Myocyte (in vitro differentiated cells): ENCODE measurements at regions not wholly inside any gene's neighbourhood (a gene's known extent, or its start where the extent isn't known, plus 50 kb on each side); places are given as distances from the start of the nearest gene placed in this dataset.

Source experiments
- DNase-seq: peaks from one replicate; pipeline ENCODE4 v3.0.0-alpha.2; 2012; ENCODE audit warnings: low read depth

- no peak for DNase-seq
Measured at GRCh38 chr18:77505499-77505898, 255.9 kb downstream of the GALR1 start.

DNA sequence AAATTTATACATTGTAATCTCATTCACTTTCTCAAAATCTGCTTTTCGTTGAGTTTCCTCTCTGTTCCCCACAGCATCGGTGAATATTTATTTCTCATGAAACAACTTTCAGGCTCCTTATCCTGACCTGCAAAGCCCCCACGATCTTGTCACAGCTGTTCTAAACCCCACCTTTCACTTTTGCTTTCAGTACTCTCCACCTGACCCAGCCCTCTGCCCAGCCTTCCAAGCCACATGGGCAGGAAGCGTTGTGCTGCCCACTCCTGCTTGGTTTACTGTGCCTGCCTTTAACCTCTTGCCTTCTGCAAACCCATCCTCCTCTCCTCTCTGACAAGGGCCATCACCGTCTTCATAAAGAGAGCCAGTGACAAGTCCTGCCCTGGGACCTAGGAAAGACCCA, 262.5 kb downstream of the GALR1 start:
- DNase-seq, result no peak

DNA sequence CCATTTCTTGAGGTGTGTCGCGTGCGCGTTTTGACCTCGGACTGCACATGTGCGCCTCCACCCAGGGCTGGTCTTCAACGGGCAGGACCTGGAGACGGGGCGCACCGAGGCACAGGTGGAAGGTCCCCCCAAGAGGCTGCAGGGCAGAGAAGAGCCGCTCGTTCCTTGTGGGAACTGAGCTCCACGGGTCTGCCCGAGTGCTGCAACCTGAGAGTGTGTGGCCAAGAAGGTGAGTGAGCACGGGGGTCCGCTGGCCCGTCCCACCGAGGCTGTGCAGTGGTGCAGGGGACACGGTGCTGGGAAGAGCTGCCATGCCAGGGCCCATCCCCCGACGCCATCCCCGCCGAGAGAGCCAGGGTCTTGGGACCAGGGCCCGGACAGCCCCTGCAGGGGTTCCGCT, 268.3 kb downstream of the GALR1 start:
- no peak for DNase-seq

- DNase-seq, result no peak
Measured at GRCh38 chr18:77520767-77521166, 271.1 kb downstream of the GALR1 start.

DNA sequence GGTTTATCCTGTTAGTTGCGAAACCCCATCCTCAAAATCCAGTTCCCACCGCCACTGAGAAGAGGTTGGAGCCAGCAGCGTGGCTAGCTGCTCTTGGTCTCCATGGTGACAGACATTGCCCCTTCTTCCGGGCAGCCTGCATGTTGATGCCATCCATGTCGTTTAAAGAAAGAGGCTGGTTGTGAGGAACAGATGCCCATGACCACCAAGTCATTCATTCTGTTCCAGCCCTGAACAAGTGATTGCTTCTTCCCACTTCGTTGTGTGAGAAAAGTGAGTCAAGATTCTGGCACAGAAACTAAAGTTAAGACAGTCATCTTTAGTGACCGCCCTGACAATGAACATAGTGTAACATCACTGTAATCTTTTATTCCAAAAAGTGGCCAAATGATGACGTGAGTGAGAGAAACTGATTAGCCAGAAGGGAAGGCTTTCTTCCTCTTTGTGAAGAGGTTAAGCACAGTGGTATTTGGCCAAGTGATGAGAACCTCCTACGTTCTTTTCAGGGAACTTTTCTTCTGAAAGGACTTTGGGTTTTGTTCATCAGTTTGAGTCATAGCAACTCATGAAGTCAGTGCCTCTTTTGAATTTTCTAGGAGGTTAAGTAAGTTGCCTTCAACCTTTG, 272.5 kb downstream of the GALR1 start:
- DNase-seq, result no peak

DNA sequence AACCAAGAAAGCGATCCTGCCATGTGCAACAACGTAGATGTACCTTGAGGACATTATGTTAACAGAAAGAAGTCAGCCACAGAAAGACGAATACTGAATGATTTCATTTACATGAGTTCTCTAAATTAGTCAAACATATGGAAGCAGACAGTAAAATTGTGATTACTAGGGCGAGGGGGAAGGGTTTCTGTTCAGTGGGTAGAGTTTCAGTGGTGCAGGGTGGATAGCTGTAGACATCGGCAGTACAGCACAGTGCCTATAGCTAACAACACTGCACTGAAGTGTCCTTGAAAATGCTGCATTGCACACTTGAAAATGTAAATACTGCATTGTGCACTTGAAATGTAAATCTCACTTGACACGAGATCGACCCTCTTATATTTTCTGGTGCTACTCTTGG, 275.3 kb downstream of the GALR1 start:
- no peak for DNase-seq

DNA sequence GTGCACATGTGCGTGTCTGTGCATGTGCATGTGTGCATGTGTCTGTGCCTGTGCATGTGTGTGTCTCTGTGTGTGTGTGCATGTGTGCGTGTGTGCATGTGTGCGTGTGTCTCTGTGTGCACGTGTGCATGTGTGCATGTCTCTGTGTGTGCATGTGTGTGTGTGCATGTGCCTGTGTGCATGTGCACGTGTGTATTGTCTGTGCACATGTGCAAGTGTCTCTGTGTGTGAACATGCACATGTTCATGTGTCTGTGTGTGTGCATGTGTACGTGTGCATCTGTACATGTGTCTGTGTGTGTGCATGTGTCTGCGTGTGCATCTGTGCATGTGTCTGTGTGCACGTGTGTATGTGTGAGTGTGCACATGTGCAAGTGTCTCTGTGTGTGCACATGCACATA, 277.3 kb downstream of the GALR1 start:
- no peak for DNase-seq

DNA sequence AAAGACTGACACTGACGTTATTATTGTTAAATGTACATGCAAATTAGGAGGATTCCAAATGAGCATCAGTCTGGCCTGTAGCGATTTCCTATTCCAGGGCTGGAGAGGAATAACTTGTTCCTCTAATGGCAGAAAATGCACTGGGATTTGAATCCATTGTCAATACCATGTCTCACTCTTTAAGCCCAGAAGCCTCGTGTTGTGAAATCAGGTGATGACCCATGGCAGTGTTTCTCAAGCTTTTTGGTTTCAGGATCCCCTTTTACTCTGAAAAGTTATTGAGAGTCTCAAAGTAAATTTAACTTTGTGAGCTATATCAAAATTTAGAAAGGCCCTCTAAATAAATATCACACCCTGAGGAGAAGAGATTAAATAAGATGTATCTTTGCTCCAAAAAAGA, 279.2 kb downstream of the GALR1 start:
- DNase-seq, result no peak

DNA sequence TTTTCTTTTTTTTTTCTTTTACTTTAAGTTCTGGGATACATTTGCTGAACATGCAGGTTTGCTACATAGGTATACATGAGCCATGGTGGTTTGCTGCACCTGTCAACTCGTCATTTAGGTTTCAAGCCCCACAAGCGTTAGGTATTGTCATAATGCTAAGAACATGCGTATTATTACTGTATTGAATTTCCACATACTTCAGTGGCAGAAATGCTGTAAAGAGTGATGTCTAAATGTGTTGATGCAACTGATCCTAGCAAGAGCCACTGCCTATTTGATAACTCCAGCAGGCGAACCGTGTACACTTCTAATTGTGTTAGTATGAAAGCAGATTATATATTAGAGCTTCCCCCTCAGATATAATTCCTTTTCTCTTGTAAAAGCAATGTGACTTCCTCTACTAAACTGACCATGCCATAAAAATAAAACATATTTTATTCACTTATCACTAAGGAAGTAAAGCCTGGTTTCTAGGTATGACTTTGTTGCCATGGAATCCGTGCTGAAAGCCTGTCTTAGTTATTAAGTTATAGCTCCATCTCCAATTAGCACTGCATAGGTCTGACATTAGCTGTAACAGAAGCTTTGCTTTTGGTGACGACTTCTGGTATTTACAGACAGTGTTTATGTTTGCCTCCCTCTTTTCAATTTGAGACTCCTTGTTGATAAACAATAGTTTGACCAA, 280.0 kb downstream of the GALR1 start:
- DNase-seq, result no peak

GRCh38 chr18:77530732-77531131, 281.1 kb downstream of the GALR1 start:
- no peak for DNase-seq

GRCh38 chr18:77539860-77540259, 290.2 kb downstream of the GALR1 start:
- no peak for DNase-seq

DNA sequence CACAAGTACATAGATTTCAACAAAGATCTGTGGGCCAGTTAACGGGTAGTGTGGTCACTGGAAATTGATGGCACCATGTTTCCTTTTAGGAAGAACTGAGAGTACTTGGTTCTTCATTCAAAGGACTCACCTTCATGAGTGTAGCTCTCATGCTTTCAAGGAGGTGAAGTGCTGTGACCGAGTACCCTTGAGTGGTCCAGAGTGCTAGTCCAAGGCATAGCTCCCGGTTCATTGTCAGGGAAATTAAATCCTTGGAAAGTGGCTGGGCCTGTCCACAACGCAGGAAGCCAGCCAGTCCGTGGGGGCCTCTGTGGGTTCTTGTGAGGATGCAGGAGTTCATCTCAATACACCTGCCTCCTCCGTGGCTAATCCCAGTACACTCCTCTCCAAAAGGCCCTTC, 295.1 kb downstream of the GALR1 start:
- DNase-seq, result no peak

- DNase-seq, result no peak
Measured at GRCh38 chr18:77547757-77548156, 298.1 kb downstream of the GALR1 start.

DNA sequence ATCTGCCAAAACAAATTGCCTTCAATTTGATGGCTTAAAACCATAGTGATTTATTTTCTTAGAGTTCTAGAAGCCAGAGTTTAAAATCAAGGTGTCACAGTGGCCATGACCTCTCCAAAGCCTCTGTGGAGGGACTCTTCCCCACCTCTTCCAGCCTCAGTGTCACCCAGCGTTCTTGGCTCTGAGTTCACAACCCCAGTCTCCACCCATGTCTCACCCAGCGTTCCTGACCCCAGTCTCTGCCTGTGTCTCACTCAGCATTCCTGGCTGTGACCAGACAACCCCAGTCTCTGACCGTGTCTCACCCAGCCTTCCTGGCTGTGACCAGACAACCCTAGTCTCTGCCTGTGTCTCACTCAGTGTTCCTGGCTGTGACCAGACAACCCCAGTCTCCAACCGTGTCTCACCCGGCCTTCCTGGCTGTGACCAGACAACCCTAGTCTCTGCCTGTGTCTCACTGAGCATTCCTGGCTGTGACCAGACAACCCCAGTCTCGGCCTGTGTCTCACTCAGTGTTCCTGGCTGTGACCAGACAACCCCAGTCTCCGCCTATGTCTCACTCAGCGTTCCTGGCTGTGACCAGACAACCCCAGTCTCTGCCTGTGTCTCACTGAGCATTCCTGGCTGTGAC, 299.3 kb downstream of the GALR1 start:
- DNase-seq, result no peak

DNA sequence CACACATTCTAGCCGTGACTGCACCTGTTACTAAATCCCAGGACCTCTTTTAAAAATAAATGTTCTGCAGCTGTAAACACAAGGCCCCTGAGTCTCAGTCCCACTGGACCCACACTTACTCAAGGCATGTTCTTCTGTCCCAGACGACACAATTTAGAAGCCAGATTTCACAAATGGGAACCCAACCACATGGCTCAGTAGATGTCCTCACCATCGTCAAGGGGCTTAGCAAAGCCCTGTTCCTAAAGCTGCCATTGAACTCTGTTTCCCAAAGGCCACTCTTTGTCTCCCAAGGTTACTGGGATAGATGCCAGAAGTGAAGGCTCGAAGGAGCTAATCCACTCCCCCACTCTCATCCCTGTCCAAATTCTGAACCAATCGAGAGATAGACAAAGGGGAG, 301.0 kb downstream of the GALR1 start:
- no peak for DNase-seq

DNA sequence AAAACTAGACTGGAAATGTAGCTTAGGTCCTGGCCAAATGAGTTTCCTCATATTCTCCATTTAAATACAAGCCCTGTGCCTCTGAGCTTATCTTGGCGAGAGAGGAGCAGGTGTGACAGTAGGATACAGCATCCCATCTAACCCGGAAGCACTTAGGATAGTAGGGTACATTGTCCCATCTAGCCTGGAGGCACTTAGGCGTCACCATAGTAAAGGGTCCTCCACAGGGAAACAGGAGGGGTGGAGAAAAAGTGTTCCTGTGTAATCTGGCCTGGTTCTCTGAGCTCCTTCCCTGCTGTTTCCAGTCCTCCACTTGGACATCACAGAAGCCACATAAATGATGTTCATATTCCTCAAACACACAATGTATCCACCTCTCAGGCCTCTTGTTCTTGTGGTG, 301.4 kb downstream of the GALR1 start:
- no peak for DNase-seq

DNA sequence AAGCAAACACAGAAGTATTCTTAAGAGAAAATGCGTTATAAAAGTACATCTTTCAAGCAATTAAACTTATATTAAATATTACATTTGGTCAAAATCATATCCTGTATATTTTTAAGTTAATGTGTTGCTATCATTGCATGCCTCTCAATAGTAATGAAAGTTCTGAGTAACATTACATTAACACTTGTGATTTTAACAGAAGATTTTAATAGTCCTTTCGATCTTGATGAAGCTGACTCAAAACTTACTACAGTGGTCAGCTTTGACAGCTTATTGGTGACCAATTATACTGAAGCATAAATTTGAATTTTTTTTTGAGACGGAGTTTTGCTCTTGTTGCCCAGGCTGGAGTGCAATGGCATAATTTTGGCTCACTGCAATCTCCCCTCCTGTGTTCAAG, 303.3 kb downstream of the GALR1 start:
- no peak for DNase-seq

DNA sequence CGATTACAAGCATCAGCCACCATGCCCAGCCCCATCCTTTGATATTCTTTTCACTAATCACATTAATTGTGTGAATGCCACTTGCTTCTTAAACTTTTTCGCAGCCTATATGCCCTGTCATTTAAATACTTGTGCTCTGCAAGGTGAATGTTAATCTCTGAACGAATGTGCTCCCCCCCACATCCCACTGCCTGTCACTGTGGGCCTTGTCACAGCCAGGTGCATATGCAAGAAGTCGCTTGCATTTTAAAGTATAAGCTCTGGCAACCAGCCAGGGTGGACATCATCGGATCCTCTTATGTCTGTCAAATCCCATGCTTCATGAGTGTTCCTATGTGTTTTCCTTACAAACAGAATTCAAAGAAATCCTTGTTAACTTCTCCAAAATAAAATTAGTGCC, 304.4 kb downstream of the GALR1 start:
- no peak for DNase-seq

DNA sequence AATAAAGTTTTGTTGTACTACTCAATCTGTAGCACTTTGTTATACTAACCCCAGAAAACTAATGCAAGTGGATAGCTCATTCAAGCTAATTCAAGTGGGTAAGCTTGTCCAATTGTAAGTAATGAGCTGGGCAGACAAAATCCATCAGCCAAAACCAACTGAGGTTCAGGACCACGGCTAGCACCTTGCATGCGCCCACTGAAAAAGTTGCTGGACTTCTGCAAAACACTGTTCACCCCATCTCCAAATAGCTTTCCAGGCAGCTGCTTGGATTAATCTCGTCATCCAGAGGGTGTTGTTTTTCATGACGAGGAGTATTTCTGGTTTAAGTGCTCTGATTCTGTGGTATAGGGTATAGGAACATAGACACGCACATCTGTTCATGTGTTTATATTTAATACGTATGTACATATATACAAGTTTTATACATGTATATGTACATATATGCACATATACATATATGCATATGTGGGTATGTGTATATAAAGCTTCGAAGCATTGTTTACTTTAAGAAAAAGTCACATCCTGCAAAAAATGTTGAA, 307.5 kb downstream of the GALR1 start:
- no peak for DNase-seq

GRCh38 chr18:77559274-77559910, 309.7 kb downstream of the GALR1 start:
- no peak for DNase-seq

DNA sequence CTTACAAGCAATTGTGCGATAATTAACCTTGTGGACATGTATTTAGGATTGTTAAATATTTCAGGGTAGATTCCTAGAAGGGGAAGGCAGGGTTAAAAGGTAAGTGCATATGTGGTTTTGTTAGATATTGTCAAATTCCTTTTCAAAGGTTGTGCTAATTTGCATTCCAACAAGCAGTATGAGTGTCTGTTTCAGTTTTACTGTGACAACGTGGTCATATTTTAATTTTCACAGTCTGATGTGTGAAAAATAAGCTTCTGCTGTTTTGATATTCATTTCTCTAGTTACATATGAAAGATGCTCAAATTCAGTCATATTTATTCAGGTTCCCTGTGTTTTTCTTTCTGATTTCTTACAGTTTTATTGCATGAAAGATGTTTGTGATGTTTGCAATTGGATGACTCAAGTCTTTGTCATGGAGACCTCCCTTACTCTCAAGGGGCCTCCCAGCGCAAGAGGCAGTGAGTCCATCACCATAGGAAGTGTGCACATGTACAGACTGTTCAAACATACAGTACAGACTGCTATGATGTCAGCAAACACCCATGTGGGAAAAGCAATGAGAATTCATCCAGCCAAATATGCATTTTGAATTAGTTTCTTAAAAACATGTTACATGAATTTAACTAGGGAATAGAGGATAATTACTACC, 310.8 kb downstream of the GALR1 start:
- no peak for DNase-seq

GRCh38 chr18:77566604-77567003, 317.0 kb downstream of the GALR1 start:
- no peak for DNase-seq
